K562 (cell line): ENCODE measurements at regions not wholly inside any gene's neighbourhood (a gene's known extent, or its start where the extent isn't known, plus 50 kb on each side); places are given as distances from the start of the nearest gene placed in this dataset.
"Not testable (repeated sequence)": the region's sequence is repeated elsewhere in the genome, so short reads cannot be mapped to it uniquely, and the experiment has no call there.

ENCODE experiments used
- KDM5B ChIP-seq: fragments of 200-600 bp; sonication (generic); IDR thresholded peaks from 2 replicates; pipeline ENCODE4 v1.6.1; 2012; ENCODE audit warnings: low read depth, mild to moderate bottlenecking, moderate library complexity, low read length, control low read depth, inconsistent platforms; ENCODE audit not compliant: insufficient replicate concordance
- SMC3 ChIP-seq: conservative IDR thresholded peaks from 2 replicates; pipeline ENCODE4 v1.6.1; 2011; ENCODE audit warnings: low read depth, low read length, improper control_type of control experiment; ENCODE audit not compliant: insufficient read depth
- TF ChIP-seq, protein P1 (sequence below): fragments of 250-450 bp; sonication (Bioruptor Pico); IDR thresholded peaks from 2 replicates; pipeline ENCODE4 v1.4.0; 2020; ENCODE audit warnings: mild to moderate bottlenecking, moderate library complexity, borderline replicate concordance

GRCh38 chr9:41075671-41076070, 52.8 kb downstream of the FOXD4L6 start:
- TF ChIP-seq SMC3, KDM5B: not testable (repeated sequence)
- TF ChIP-seq, protein P1, sequence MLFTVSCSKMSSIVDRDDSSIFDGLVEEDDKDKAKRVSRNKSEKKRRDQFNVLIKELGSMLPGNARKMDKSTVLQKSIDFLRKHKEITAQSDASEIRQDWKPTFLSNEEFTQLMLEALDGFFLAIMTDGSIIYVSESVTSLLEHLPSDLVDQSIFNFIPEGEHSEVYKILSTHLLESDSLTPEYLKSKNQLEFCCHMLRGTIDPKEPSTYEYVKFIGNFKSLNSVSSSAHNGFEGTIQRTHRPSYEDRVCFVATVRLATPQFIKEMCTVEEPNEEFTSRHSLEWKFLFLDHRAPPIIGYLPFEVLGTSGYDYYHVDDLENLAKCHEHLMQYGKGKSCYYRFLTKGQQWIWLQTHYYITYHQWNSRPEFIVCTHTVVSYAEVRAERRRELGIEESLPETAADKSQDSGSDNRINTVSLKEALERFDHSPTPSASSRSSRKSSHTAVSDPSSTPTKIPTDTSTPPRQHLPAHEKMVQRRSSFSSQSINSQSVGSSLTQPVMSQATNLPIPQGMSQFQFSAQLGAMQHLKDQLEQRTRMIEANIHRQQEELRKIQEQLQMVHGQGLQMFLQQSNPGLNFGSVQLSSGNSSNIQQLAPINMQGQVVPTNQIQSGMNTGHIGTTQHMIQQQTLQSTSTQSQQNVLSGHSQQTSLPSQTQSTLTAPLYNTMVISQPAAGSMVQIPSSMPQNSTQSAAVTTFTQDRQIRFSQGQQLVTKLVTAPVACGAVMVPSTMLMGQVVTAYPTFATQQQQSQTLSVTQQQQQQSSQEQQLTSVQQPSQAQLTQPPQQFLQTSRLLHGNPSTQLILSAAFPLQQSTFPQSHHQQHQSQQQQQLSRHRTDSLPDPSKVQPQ (CRISPR knock-in tag): not testable (repeated sequence)
